Stimulated activated CD4-positive, alpha-beta T cell treated with anti-CD3 and anti-CD28 coated beads, Interleukin-15, amount 100 ng/mL, for 24 hours (primary cell): ENCODE measurements at regions not wholly inside any gene's neighbourhood (a gene's known extent, or its start where the extent isn't known, plus 50 kb on each side); places are given as distances from the start of the nearest gene placed in this dataset.

Experiments used
- DNase-seq: peaks from one replicate; pipeline ENCODE4 v3.0.0-alpha.2; 2020

- DNase-seq, result no peak
Observed at GRCh38 chr13:39100996-39101738, 62.9 kb downstream of the NHLRC3 start.

DNA sequence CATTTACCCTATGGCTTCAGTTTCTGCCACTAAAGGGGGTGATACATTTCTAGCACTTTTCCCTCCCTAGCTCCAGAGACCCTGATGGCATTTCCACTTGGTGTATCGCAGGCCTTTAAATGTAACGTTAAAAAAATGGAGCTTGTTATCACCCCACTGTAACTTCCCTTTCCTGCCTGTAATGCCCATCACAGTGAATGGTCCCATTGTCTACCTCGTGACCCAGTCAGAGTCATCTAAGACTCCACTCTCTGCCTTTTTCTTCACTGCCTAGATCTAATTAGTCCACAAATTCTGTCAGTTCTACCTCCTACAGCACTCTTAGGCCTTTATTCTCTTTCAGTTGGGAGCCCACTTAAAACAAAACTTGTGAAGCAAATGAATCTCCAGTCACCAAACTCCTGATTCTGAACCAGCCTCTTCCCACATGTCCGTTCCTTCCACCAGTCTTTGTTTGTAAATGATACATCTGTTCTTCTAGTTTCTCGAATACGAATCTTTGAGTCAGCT, 64.8 kb downstream of the NHLRC3 start:
- no peak for DNase-seq

GRCh38 chr13:39105110-39105509, 66.9 kb downstream of the NHLRC3 start:
- DNase-seq, result no peak

DNA sequence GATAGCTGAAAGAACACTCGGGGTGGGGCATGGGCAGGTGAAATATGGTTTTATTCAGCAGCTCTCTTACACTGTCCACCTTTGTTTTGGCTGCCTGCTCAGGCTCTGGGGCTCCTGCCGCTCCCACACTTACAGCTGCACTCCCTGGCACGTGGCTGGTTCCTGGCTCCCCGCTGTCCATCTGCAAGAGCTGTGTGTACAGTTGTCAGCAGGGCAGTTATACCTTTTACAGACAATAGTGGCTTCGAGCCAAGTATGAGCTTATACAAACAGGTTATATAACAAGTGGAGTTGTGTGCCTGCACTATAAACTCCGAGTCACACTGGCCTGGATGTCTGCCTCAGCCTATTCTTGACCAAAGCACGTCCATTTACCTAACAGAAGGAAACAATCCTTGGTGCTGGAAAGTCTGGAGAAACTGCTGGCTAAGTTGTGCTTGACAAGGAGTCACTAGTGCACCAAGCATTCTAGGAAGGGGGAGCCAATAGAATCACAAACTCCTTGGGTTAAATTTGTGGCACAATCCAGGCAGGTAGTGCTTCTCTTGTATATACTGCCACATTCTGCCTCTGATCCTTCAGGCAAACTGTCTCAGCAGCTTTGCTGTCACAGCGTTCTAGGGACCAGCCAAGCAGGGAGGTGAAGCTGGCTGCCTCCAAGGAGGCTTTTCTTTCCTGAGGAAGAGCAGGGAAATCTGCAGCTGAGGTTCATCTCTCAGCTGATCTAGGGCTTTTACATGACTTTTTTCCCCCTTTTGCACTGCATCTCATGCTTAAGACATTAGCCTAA, 68.2 kb downstream of the NHLRC3 start:
- no peak for DNase-seq

DNA sequence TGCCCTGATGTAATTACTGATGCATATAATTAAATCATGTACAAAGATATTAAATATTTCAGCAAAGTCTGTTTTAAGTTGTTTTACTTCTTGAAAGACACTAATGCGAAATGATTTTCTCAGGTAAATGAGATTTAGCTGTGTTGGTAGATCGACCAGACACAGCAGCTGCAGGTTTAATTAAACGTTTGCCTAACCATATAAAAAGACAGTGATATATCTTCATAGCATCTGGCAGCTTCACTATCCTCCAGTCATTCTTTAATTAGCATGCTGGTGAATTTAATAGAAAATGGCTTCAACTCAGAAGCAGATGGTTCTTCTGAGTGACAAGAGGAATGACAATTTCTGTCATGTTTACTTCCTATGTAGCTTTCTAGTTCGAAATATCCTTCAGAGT, 69.3 kb downstream of the NHLRC3 start:
- DNase-seq, result no peak

DNA sequence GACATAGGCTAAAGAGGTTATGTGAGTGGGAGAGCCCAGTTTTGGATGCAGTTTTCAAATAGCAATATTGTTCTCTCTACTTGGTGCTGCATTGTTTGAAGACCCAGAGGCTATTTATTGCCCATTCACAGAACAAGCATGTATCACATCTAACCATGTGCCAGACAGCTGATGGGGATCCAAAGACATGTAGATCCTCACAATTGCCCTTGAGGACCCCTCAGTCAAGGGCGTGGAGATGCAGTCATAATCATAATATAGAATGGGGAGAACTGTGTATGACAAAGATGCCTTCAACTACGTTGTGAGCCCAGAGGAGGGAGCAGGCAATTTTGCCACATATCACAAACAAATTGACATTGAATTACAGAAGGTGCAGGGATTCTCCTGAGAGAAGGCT, 70.5 kb downstream of the NHLRC3 start:
- no peak for DNase-seq

- no peak for DNase-seq
Observed at GRCh38 chr13:39110518-39111097, 72.4 kb downstream of the NHLRC3 start.

- no peak for DNase-seq
Observed at GRCh38 chr13:39111145-39111544, 72.9 kb downstream of the NHLRC3 start.

- DNase-seq, result no peak
Observed at GRCh38 chr13:39119422-39119821, 81.2 kb downstream of the NHLRC3 start.

- DNase-seq, result no peak
Observed at GRCh38 chr13:39123578-39123977, 85.3 kb downstream of the NHLRC3 start.

GRCh38 chr13:39129213-39129612, 91.0 kb downstream of the NHLRC3 start:
- no peak for DNase-seq

DNA sequence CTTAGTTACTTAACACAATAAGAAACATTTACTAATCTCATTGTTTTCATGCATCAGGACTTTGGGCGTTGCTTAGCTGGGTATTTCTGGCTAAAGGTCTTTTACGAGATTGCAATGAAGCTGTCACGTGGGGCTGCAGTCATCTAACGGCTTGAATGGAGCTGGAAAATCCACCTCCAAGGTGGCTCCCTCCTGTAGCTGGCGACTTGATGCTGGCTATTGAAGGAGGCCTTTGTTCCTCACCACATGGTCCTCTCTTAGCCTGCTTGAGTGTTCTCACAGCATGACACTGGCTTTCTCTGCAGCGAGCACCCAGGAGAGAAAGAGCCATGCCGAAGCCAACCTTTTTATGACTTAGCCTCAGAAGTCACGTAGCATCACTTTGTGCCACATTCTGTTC, 92.0 kb downstream of the NHLRC3 start:
- no peak for DNase-seq

DNA sequence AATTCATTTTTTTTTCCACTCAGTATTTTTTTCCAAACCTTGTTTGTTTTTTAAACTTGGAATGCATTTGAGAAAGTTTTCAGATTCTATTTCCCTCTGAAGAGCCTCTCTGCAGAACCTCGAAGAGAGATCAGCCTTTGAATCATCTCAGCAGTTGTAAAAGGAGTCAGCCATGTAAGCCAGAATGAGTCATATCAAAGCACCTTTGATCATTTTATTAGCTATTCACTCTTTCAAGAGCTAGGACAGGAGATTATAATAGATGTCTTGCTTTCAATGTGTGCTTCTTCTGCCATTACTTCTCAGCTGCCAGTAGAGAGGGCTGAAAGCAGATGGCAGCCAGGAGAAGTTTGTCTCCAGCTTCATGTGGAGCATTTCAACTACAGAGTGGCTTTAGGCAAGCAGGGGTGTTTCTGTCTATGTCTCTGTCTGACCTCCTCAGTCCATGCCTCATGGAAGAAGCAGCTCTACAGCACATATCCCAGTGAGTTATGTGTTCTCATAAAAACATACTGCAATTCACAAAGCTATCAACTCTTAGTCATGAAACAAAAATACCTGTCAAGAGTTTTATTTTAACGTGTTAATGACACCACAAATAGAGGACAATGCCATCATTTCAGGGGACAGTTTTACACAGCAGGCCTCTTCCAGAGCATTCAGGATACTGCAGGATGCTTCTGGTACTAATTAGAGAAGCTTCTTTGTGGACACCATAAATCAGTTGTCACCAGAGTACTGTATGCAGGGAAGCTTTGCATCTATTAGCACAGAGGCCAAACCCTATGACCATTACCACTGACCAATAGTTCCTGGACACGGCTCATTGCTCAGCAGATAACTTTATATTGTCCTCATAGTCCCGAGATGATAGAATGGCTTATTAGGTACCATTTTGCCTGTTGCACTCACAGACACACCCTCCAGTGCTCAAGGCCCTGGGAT, 94.3 kb downstream of the NHLRC3 start:
- no peak for DNase-seq

DNA sequence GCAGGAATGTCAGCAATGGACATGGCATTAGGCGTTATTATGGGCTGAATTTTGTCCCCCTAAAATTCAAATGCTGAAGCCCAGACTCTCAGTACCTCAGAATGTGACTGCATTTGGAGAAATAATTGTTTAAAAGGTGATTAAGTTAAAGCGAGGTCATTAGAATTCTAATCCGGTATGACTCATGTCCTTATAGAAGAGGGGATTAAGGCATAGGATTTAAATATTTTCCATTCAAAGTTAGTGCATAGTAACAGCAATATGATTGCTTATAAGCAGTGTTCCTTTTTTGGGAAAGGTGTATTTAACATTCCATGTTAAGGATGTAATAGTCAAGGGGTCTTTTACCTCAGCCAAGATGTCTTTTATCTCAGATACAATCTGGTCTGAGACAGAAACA, 95.5 kb downstream of the NHLRC3 start:
- DNase-seq, result no peak

DNA sequence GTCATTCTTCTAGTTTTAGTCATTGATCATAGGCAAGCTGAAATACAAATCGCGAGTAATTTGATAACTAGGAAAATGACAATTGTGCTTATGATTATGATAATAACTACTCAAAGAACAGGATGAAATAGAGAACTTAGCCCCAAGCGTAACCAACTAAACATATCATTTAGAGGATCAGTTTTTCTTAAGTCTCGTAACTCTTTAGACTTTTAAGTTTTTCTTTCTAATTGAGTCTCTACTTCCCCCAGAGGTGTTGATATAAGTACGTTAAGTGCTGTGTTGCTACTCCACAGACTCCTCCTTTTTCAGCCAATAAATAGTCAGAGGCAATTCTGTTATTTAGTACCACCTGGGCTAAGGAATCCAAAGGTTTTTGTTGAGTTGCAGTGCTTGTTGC, 96.3 kb downstream of the NHLRC3 start:
- no peak for DNase-seq

DNA sequence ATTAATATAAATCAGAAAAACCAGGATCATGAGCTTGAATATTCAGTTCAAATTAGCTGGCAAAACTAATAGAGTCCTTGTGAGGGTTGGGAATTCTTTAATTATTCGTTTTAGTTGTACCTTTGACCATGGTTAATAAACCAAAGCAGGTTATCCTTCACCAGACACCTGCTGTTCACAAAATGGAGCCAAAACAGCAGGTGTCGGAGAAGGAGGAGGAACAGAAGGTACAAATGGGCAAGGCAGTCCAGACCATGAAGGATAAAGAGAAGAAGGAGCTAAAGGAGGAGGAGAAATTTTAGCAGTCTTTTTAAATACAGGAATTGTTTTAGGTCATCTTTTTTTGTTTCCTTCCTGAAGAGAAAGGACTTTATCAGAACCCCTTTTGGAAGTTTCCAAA, 106.1 kb downstream of the NHLRC3 start:
- DNase-seq, result no peak

GRCh38 chr13:39144941-39145533, 106.8 kb downstream of the NHLRC3 start:
- peak; percentile 55 for DNase-seq

DNA sequence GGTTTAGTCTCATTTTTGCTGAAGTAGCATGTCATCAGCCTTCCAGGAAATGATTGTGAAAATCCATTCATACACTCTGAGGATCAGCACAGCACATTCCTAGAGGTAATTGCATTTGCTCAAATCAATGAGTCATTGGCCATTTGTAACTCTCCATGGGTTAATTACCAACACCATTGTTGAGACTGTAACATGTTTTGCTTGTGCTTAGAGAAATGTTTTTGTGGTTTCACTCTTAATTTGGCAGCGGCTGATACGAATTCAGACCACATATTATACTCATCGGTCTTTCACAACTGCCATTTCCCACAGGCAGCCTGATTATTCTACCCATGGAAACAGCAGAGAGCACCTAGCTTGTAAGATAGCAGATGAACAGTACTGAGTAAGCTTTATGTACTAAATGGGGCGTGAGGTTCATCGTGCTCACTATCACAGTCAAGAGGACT, 110.3 kb downstream of the NHLRC3 start:
- peak; percentile 32 for DNase-seq

- DNase-seq, result no peak
Observed at GRCh38 chr13:39149896-39150295, 111.6 kb downstream of the NHLRC3 start.

- DNase-seq, result no peak
Observed at GRCh38 chr13:39154041-39154440, 115.8 kb downstream of the NHLRC3 start.

DNA sequence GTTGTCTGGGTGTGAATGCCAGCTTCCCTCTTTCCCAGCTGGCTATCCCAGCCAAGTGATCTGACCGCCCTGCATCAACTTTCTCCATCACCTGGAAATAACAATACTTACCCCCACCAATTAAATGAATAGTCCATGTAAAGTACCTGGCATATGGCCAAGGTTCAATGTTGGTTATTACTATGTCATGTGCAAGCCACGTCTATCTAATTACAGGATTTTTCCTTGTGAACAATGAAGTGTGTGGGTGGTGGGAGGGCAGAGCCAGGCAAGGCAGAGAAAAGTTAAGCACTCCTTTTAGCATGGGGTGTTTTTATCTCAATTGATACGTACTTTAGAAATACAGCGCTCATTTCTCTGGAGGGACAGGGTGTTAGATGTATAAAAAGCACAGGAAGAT, 121.1 kb downstream of the NHLRC3 start:
- peak; percentile 25 for DNase-seq

- DNase-seq, result no peak
Observed at GRCh38 chr13:39159846-39160370, 121.7 kb downstream of the NHLRC3 start.
